Fibroblast of lung (primary cell): ENCODE measurements at regions not wholly inside any gene's neighbourhood (a gene's known extent, or its start where the extent isn't known, plus 50 kb on each side); places are given as distances from the start of the nearest gene placed in this dataset.

Source experiments
- DNase-seq, 2 donors: peaks; one replicate each; pipeline versions ENCODE4 v3.0.0 to v3.0.0-alpha.2; 2010; ENCODE audit warnings: low read depth in 2 of 2
- H2AFZ ChIP-seq: 2 replicates; pipeline ENCODE4 v1.5.1; 2012; ENCODE audit warnings: low read length, control low read depth, inconsistent platforms
- H3K27ac ChIP-seq: 2 replicates; pipeline ENCODE4 v1.5.1; 2011; ENCODE audit warnings: low read length, control low read depth; ENCODE audit not compliant: insufficient read depth
- H3K27me3 ChIP-seq: 2 replicates; pipeline ENCODE4 v1.5.1; 2011; ENCODE audit warnings: mild to moderate bottlenecking, low read length; ENCODE audit not compliant: control insufficient read depth, insufficient read depth
- H3K36me3 ChIP-seq: 2 replicates; pipeline ENCODE4 v1.5.1; 2011; ENCODE audit warnings: low read length; ENCODE audit not compliant: control insufficient read depth, insufficient read depth
- H3K4me1 ChIP-seq: 2 replicates; pipeline ENCODE4 v1.5.1; 2011; ENCODE audit warnings: low read length; ENCODE audit not compliant: control insufficient read depth, insufficient read depth; ENCODE audit errors: extremely low read depth
- H3K4me2 ChIP-seq: 2 replicates; pipeline ENCODE4 v1.5.1; 2011; ENCODE audit warnings: low read length, control low read depth; ENCODE audit not compliant: insufficient read depth; ENCODE audit errors: extremely low read depth
- H3K4me3 ChIP-seq, 4 experiments: fragments of 200-600 bp in 1 of 4; sonication (generic) in 1 of 4; replicated peaks in 1 of 4; 2 replicates each; pipeline ENCODE4 v1.5.1; 2011 to 2016; ENCODE audit warnings: low read length in 4 of 4, low read depth in 3 of 4, mild to moderate bottlenecking in 3 of 4, control low read depth in 2 of 4, inconsistent platforms in 1 of 4, mixed read lengths in 1 of 4; ENCODE audit not compliant: insufficient read depth in 1 of 4; ENCODE audit errors: control extremely low read depth in 1 of 4
- H3K79me2 ChIP-seq: 2 replicates; pipeline ENCODE4 v1.5.1; 2012; ENCODE audit warnings: mild to moderate bottlenecking, low read length, inconsistent platforms; ENCODE audit not compliant: control insufficient read depth, insufficient read depth
- H3K9ac ChIP-seq: 2 replicates; pipeline ENCODE4 v1.5.1; 2011; ENCODE audit warnings: mild to moderate bottlenecking, low read length, control low read depth; ENCODE audit not compliant: insufficient read depth
- H3K9me3 ChIP-seq: 2 replicates; pipeline ENCODE4 v1.5.1; 2012; ENCODE audit warnings: low read depth, low read length; ENCODE audit not compliant: control insufficient read depth, insufficient read depth
- H4K20me1 ChIP-seq: 2 replicates; pipeline ENCODE4 v1.5.1; 2011; ENCODE audit warnings: low read length; ENCODE audit not compliant: control insufficient read depth, insufficient read depth; ENCODE audit errors: extremely low read depth
- EZH2 ChIP-seq: IDR thresholded peaks from 2 replicates; pipeline ENCODE4 v1.5.1; 2012; ENCODE audit warnings: low read length, control low read depth, mild to moderate bottlenecking; ENCODE audit errors: missing control alignments
- TF ChIP-seq, protein P1 (sequence below), 2 donors: IDR thresholded peaks in 1 of 2; conservative IDR thresholded peaks in 1 of 2; 1 replicate in 1 of 2; 2 replicates in 1 of 2; pipeline ENCODE4 v1.5.1; 2011 to 2012; ENCODE audit warnings: low read length in 2 of 2, control low read depth in 1 of 2, inconsistent platforms in 1 of 2, low read depth in 1 of 2, mild to moderate bottlenecking in 1 of 2

DNA sequence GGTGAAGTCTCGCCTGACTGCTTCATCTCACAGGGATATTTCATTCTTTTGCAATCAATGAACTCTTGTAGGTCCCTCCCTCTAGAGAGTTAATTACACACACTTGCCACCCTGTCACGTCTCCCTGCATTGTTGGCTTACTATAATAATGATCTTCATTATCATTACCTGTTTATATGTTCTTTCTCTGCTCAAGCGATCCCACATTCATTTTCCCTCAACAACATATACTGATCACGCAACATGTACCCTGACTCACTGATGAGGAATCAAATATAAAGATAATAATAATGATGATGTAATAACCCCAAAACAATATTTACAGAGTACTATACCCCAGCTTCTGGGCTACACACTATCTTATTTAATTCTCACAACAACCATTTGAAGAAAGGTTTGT, 88.5 kb downstream of the FEM1C start:
- H3K4me2 ChIP-seq, result no peak overlapping the region
- TF ChIP-seq, protein P1, sequence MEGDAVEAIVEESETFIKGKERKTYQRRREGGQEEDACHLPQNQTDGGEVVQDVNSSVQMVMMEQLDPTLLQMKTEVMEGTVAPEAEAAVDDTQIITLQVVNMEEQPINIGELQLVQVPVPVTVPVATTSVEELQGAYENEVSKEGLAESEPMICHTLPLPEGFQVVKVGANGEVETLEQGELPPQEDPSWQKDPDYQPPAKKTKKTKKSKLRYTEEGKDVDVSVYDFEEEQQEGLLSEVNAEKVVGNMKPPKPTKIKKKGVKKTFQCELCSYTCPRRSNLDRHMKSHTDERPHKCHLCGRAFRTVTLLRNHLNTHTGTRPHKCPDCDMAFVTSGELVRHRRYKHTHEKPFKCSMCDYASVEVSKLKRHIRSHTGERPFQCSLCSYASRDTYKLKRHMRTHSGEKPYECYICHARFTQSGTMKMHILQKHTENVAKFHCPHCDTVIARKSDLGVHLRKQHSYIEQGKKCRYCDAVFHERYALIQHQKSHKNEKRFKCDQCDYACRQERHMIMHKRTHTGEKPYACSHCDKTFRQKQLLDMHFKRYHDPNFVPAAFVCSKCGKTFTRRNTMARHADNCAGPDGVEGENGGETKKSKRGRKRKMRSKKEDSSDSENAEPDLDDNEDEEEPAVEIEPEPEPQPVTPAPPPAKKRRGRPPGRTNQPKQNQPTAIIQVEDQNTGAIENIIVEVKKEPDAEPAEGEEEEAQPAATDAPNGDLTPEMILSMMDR (conservative IDR thresholded peaks at IDR 0.05 in 1 of 2, IDR thresholded peaks at IDR 0.05 in 1 of 2; ENCODE audit: low read depth in 1 of 2, low read length in 2 of 2), result no peak
- TF ChIP-seq EZH2, result no peak
- no peaks in the 10 kb centered on the region for H3K36me3 ChIP-seq
- H3K79me2 ChIP-seq, result no peaks in the 10 kb centered on the region
- no peaks in the 10 kb centered on the region for H3K27me3 ChIP-seq
- DNase-seq, result peak in 1 of 2 donors; percentile 65
- H3K9me3 ChIP-seq, result no peaks in the 10 kb centered on the region
- H3K9ac ChIP-seq, result no peak overlapping the region
- no peak overlapping the region for H2AFZ ChIP-seq
- no peaks in the 10 kb centered on the region for H4K20me1 ChIP-seq
- no peak overlapping the region for H3K4me3 ChIP-seq
- H3K4me1 ChIP-seq, result peaks cover 20% of the 10 kb centered on the region
- no peak overlapping the region for H3K27ac ChIP-seq

DNA sequence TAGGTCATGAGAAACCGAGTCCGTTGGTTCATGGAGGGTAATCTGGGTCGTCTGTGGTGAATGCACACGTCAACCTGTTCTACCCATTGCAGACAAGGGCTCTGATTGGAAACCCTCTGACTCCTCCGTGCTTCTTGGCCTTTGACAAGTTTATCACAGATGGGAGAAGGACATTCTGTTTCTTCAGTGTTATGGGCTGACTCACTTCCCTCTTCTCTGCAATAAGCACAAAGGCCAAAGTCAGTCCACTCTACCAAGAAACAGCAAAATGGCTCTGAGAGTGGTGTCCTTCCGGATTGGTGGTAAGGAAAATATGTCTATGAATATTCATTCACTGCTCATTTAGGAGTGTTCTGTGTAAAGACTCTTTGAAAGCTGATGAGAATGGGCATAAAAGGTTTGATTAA, 89.3 kb downstream of the FEM1C start:
- no peak overlapping the region for H3K4me2 ChIP-seq

DNA sequence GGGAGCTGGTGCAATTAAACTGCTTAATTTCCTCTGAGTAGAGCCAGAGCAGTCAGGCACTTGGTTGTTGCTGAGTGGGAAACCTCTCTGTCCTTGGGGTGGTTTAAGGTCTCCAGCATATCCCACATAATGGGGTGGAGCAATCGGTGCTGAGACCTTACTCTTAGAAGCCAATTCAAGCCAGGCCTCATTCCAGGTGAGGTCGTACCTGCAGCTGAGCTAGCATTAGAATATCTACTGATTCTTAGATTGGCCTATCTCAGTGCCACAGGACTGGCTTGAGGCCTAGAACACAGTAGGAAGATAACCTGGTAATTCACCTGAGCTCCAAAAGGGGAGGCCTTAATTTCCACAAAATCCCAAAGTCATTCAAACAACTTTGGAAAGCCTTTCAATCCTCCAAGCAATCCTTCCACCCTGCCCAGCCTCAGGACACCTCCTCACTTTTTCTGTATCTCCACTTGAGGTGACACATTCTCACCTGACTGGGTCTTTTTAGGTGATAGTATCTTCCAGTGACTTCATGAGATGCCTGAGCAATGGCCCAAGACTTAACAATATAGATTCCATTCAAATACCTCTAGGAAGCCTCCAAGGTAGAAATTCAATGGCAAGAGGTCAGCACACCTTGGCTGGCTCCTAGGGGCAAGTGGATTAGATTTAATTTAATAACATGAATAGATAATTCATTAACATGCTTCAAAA, 91.0 kb downstream of the FEM1C start:
- H3K36me3 ChIP-seq, result no peaks in the 10 kb centered on the region
- no peak overlapping the region for H3K27ac ChIP-seq
- H2AFZ ChIP-seq, result no peak overlapping the region
- no peak overlapping the region for H3K9ac ChIP-seq
- no peaks in the 10 kb centered on the region for H3K9me3 ChIP-seq
- DNase-seq, result no peak
- no peak for TF ChIP-seq EZH2
- TF ChIP-seq, protein P1 (conservative IDR thresholded peaks at IDR 0.05 in 1 of 2, IDR thresholded peaks at IDR 0.05 in 1 of 2; ENCODE audit: low read depth in 1 of 2, low read length in 2 of 2), result no peak
- no peaks in the 10 kb centered on the region for H3K79me2 ChIP-seq
- H4K20me1 ChIP-seq, result no peaks in the 10 kb centered on the region
- H3K4me1 ChIP-seq, result peaks cover 18% of the 10 kb centered on the region
- H3K27me3 ChIP-seq, result no peaks in the 10 kb centered on the region
- no peak overlapping the region for H3K4me3 ChIP-seq
- no peak overlapping the region for H3K4me2 ChIP-seq

More for the DNA sequence above, 89.3 kb downstream of the FEM1C start:
- H4K20me1 ChIP-seq, result no peaks in the 10 kb centered on the region
- H3K79me2 ChIP-seq, result no peaks in the 10 kb centered on the region
- peak; percentile 87 to 95 for DNase-seq
- peaks cover 19% of the 10 kb centered on the region for H3K4me1 ChIP-seq
- H3K9ac ChIP-seq, result no peak overlapping the region
- no peaks in the 10 kb centered on the region for H3K36me3 ChIP-seq
- TF ChIP-seq EZH2, result no peak
- TF ChIP-seq, protein P1 (conservative IDR thresholded peaks at IDR 0.05 in 1 of 2, IDR thresholded peaks at IDR 0.05 in 1 of 2; ENCODE audit: low read depth in 1 of 2, low read length in 2 of 2), result no peak
- no peaks in the 10 kb centered on the region for H3K9me3 ChIP-seq
- peak overlapping the region; percentile 5 for H2AFZ ChIP-seq
- H3K4me3 ChIP-seq, result no peak overlapping the region
- H3K27ac ChIP-seq, result peak overlapping the region; percentile 30
- no peaks in the 10 kb centered on the region for H3K27me3 ChIP-seq
